GM10266 (cell line): ENCODE measurements at regions not wholly inside any gene's neighbourhood (a gene's known extent, or its start where the extent isn't known, plus 50 kb on each side); places are given as distances from the start of the nearest gene placed in this dataset.
"Not testable (repeated sequence)": the region's sequence is repeated elsewhere in the genome, so short reads cannot be mapped to it uniquely, and the experiment has no call there.

Experiments used
- DNase-seq: peaks from one replicate; pipeline ENCODE4 v3.0.0; 2012; ENCODE audit errors: extremely low spot score
- TF ChIP-seq, protein P1 (sequence below): IDR thresholded peaks from 2 replicates; pipeline ENCODE4 v1.5.1; 2012; ENCODE audit warnings: mild to moderate bottlenecking, low read depth; ENCODE audit not compliant: control insufficient read depth, insufficient read depth; ENCODE audit errors: missing control alignments

DNA sequence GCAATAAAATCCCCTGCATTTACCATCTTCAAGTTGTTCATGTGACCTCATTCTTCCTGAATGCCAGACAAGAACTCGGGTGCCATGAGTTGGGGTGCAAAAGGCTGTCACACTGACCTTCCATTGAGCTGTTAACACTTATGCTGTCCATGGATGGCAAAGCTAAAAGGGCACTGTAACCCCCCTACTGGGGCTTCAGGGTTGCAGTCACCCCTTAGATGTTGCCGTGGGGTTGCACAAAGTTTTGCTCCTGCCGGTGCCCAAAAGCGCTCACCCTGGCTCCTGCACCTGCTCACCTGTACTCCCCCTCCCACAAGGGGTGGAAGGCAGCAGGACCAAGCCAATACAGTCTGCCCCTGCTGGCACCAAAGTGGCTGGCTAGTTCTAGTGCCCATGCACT lies 208.2 kb downstream of the RHOU start:
- DNase-seq: no peak
- TF ChIP-seq, protein P1, sequence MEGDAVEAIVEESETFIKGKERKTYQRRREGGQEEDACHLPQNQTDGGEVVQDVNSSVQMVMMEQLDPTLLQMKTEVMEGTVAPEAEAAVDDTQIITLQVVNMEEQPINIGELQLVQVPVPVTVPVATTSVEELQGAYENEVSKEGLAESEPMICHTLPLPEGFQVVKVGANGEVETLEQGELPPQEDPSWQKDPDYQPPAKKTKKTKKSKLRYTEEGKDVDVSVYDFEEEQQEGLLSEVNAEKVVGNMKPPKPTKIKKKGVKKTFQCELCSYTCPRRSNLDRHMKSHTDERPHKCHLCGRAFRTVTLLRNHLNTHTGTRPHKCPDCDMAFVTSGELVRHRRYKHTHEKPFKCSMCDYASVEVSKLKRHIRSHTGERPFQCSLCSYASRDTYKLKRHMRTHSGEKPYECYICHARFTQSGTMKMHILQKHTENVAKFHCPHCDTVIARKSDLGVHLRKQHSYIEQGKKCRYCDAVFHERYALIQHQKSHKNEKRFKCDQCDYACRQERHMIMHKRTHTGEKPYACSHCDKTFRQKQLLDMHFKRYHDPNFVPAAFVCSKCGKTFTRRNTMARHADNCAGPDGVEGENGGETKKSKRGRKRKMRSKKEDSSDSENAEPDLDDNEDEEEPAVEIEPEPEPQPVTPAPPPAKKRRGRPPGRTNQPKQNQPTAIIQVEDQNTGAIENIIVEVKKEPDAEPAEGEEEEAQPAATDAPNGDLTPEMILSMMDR: no peak

DNA sequence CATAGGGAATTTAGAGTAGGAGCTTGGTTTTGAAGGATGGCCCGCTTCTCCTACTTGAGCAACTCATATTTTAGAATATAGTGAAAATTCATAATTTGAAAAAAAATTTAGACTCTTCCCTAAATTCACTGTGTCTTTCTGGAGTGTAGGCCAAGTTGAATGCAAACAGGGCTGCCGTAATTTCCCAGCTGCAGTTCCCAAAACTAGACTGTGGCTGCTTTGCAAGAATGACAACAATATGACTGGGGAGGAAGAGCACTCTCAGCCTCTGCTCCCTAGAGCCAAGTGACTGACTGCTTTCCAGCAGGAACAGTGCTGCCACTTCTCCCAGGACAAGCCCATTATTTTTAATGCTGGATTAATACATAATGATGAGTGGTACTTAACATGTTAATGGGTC lies 209.0 kb downstream of the RHOU start:
- no peak for DNase-seq

DNA sequence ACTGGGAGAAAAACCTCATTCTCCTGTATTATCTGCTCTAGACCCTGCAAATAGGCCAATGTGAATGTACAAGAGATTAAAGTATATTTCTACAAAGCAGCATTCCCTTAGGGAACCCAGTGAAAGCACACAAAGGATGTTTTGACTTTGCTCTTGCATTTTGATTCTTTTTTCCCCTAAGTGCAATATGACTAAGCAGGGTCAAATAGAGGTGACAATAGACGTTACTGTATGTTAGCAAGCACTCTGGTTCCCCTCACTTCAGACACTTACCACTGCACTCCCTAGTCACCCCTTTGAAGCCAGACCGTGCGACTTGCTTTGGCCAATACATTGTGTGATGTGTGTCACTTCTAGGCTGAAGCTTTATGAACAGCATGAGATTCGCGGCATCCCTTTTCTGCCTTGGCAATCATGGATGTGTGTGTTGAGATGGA lies 209.7 kb downstream of the RHOU start:
- TF ChIP-seq, protein P1: no peak
- no peak for DNase-seq

More for the DNA sequence above, 209.0 kb downstream of the RHOU start:
- TF ChIP-seq, protein P1: no peak

DNA sequence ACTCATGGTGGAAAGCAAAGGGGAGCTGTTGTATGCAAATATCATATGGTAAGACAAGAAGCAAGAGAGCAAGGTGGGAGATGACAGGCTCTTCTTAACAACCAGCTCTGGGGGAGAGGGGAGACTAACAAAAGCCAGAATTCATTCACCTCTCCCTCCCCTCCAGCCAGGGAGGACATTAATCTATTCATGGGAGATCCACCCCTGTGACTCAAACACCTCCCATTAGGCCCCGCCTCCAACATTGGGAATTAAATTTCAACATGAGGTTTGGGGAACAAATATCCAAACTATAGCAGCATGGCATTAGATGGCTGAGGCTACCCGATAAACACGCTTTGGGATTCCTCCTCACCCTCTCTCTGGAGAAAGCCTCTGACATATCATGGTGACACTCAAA lies 210.6 kb downstream of the RHOU start:
- DNase-seq: no peak
- TF ChIP-seq, protein P1: no peak

DNA sequence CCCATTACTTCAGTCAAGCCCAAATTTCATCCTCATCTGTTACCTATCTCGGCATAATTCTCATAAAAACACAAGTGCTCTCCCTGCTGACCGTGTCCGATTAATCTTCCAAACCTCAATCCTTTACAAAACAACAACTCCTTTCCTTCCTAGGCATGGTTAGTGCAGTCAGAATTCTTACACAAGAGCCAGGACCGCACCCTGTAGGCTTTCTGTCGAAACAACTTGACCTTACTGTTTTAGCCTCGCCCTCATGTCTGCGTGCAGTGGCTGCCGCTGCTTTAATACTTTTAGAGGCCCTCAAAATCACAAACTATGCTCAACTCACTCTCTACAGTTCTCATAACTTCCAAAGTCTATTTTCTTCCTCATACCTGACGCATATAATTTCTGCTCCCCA lies 214.3 kb downstream of the RHOU start:
- not testable (repeated sequence) for DNase-seq

DNA sequence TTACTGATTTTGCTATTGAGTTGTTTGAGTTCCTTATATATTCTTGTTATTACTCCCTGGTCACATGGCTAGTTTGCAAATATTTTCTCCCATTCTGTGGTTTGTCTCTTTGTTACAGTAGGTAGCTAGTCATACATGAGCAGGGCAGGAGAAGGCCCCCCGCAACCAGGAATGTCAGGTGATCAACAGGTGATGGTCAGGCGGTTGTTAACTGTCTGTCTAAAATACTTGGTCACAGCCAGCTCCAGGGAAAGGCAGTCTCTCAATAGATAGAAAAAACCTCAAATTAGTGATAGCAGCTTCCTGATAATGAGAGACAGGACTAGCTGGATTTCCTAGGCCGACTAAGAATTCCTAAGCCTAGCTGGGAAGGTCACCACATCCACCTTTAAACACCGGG lies 217.9 kb downstream of the RHOU start:
- TF ChIP-seq, protein P1: no peak
- DNase-seq: no peak

DNA sequence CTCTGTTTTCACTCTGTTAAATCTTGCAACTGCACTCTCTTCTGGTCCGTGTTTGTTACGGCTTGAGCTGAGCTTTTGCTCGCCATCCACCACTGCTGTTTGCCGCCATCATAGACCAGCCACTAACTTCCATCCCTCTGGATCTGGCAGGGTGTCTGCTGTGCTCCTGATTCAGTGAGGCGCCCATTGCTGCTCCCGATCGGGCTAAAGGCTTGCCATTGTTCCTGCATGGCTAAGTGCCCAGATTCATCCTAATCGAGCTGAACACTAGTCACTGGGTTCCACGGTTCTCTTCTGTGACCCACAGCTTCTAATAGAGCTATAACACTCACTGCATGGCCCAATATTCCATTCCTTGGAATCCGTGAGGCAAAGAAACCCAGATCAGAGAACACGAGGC lies 218.5 kb downstream of the RHOU start:
- DNase-seq: not testable (repeated sequence)

DNA sequence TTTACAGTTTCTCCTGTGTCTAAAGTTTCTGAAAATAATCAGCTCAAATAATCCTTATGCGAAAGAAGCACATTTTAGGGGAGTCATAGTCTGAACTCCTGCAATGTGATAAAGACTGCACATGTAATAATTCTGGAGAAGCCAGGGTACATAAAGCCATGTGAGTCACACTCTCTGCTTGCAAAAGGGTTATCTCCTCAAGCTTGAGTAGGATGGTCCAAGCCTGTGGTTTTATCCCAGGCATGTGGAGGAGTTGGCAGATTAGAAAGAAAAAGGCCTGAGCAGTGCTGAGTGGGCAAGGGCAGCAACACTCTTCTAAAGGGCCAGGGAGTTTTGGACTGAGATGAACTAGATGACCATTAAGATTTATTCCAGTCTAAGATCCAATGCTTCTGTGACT lies 220.4 kb downstream of the RHOU start:
- DNase-seq: no peak
- TF ChIP-seq, protein P1: no peak
